IMR-90 (cell line): ENCODE measurements at regions not wholly inside any gene's neighbourhood (a gene's known extent, or its start where the extent isn't known, plus 50 kb on each side); places are given as distances from the start of the nearest gene placed in this dataset.

ENCODE experiments used
- ATAC-seq: fragments of 200-7000 bp; cut with Tn5 transposase; 2 replicates; pipeline ENCODE4 v1.9.1; 2020; ENCODE audit warnings: low read depth, mild to moderate bottlenecking, moderate library complexity
- BruUV-seq: library from RNA; stranded (reverse); fragments of 400-500 nt; replicated peaks from 2 replicates; lab custom pipeline; 2021; lab: Mats Ljungman, UMichigan
- CTCF ChIA-PET: fragments of 300-600 bp; formaldehyde crosslinking; extraction: SDS; loops from one replicate; lab custom pipeline; 2021; ENCODE audit warnings: antibody characterized with exemption; lab: Yijun Ruan, JAX
- POLR2A ChIA-PET: fragments of 300-600 bp; sonication (Branson Sonifier 250); formaldehyde crosslinking; loops from one replicate; lab custom pipeline; 2022; ENCODE audit warnings: antibody characterized with exemption; ENCODE audit not compliant: unreplicated experiment; lab: Charles Lee
- DNase-seq: peaks from one replicate; pipeline ENCODE4 v3.0.0; 2013
- H2AFZ ChIP-seq: replicated peaks from 2 replicates; pipeline ENCODE3; 2013; ENCODE audit warnings: low read length, mild to moderate bottlenecking; ENCODE audit not compliant: poor library complexity
- H2AK5ac ChIP-seq: 2 replicates; pipeline ENCODE4 v1.6.1; 2013; ENCODE audit warnings: low read depth, low read length, inconsistent platforms
- H2AK9ac ChIP-seq: replicated peaks from 2 replicates; pipeline ENCODE3; 2013; ENCODE audit warnings: mild to moderate bottlenecking, low read depth, low read length, moderate library complexity; ENCODE audit not compliant: poor library complexity
- H2BK120ac ChIP-seq: 2 replicates; pipeline ENCODE4 v1.6.1; 2013; ENCODE audit warnings: low read depth, low read length, inconsistent platforms
- H2BK15ac ChIP-seq: 3 replicates; pipeline ENCODE4 v1.6.1; 2013; ENCODE audit warnings: low read depth, low read length, inconsistent platforms
- H2BK20ac ChIP-seq: 2 replicates; pipeline ENCODE4 v1.6.1; 2013; ENCODE audit warnings: low read depth, mild to moderate bottlenecking, inconsistent platforms, low read length, moderate library complexity
- H2BK5ac ChIP-seq: 2 replicates; pipeline ENCODE4 v1.6.1; 2013; ENCODE audit warnings: mild to moderate bottlenecking, low read depth, low read length, inconsistent platforms; ENCODE audit not compliant: poor library complexity, severe bottlenecking
- H3K14ac ChIP-seq: replicated peaks from 2 replicates; pipeline ENCODE4 v1.6.1; 2013; ENCODE audit warnings: low read depth, low read length, inconsistent platforms
- H3K18ac ChIP-seq: 2 replicates; pipeline ENCODE4 v1.6.1; 2013; ENCODE audit warnings: low read depth, low read length, control low read depth
- H3K23ac ChIP-seq: 2 replicates; pipeline ENCODE4 v1.6.1; 2013; ENCODE audit warnings: low read depth, low read length, inconsistent platforms
- H3K27ac ChIP-seq: 2 replicates; pipeline ENCODE4 v1.5.1; 2013; ENCODE audit warnings: mild to moderate bottlenecking, control low read depth, low read length; ENCODE audit not compliant: insufficient read depth
- H3K27me3 ChIP-seq: 2 replicates; pipeline ENCODE4 v1.6.1; 2013; ENCODE audit warnings: low read length; ENCODE audit not compliant: control insufficient read depth, insufficient read depth
- H3K36me3 ChIP-seq: 2 replicates; pipeline ENCODE4 v1.6.1; 2013; ENCODE audit warnings: low read length, mixed read lengths; ENCODE audit not compliant: control insufficient read depth, insufficient read depth
- H3K4ac ChIP-seq: 2 replicates; pipeline ENCODE4 v1.6.1; 2013; ENCODE audit warnings: low read depth, low read length, inconsistent platforms
- H3K4me1 ChIP-seq: 2 replicates; pipeline ENCODE4 v1.6.1; 2013; ENCODE audit warnings: low read length, mixed read lengths; ENCODE audit not compliant: control insufficient read depth, insufficient read depth
- H3K4me2 ChIP-seq: 2 replicates; pipeline ENCODE4 v1.6.1; 2013; ENCODE audit warnings: low read depth, mild to moderate bottlenecking, control low read depth, low read length, moderate library complexity
- H3K4me3 ChIP-seq: 2 replicates; pipeline ENCODE4 v1.5.1; 2013; ENCODE audit warnings: low read depth, mild to moderate bottlenecking, control low read depth, low read length, moderate library complexity; ENCODE audit not compliant: insufficient read depth
- H3K56ac ChIP-seq: 2 replicates; pipeline ENCODE4 v1.6.1; 2013; ENCODE audit warnings: low read length, inconsistent platforms; ENCODE audit not compliant: insufficient read depth; ENCODE audit errors: extremely low read depth
- H3K79me1 ChIP-seq, 2 experiments: 2 replicates each; pipeline ENCODE4 v1.6.1; 2013; ENCODE audit warnings: low read length in 2 of 2, inconsistent platforms in 1 of 2, low read depth in 1 of 2
- H3K9ac ChIP-seq: 2 replicates; pipeline ENCODE4 v1.6.1; 2013; ENCODE audit warnings: low read depth, low read length, control low read depth
- H3K9me1 ChIP-seq: 2 replicates; pipeline ENCODE4 v1.6.1; 2013; ENCODE audit warnings: low read length, inconsistent platforms; ENCODE audit not compliant: insufficient read depth
- H3K9me3 ChIP-seq: 2 replicates; pipeline ENCODE4 v1.6.1; 2013; ENCODE audit warnings: low read length; ENCODE audit not compliant: control insufficient read depth, insufficient read depth
- H4K20me1 ChIP-seq: 2 replicates; pipeline ENCODE4 v1.6.1; 2013; ENCODE audit warnings: low read length, inconsistent platforms; ENCODE audit not compliant: insufficient read depth
- H4K5ac ChIP-seq: 2 replicates; pipeline ENCODE4 v1.6.1; 2013; ENCODE audit warnings: mild to moderate bottlenecking, low read depth, low read length, control low read depth
- H4K8ac ChIP-seq, 2 experiments: 2 replicates each; pipeline ENCODE4 v1.6.1; 2013; ENCODE audit warnings: low read depth in 2 of 2, low read length in 2 of 2, control low read depth in 1 of 2, inconsistent platforms in 1 of 2
- H4K91ac ChIP-seq: 2 replicates; pipeline ENCODE4 v1.6.1; 2013; ENCODE audit warnings: low read depth, low read length, inconsistent platforms; ENCODE audit not compliant: insufficient read depth
- BHLHE40 ChIP-seq: fragments of 150-350 bp; IDR thresholded peaks from 2 replicates; pipeline ENCODE4 v1.6.1; 2016; ENCODE audit warnings: mild to moderate bottlenecking, low read depth, low read length
- CEBPB ChIP-seq: IDR thresholded peaks from 2 replicates; pipeline ENCODE4 v1.6.1; 2012; ENCODE audit warnings: low read depth, low read length, improper control_type of control experiment
- CHD1 ChIP-seq: IDR thresholded peaks from 2 replicates; pipeline ENCODE4 v1.6.1; 2012; ENCODE audit warnings: low read depth, low read length, improper control_type of control experiment
- FOS ChIP-seq: fragments of 150-350 bp; IDR thresholded peaks from 2 replicates; pipeline ENCODE4 v1.6.1; 2016; ENCODE audit warnings: low read depth, low read length
- MAFK ChIP-seq: IDR thresholded peaks from 2 replicates; pipeline ENCODE4 v1.6.1; 2012; ENCODE audit warnings: low read depth, low read length, improper control_type of control experiment
- MAZ ChIP-seq: IDR thresholded peaks from 2 replicates; pipeline ENCODE4 v1.6.1; 2012; ENCODE audit warnings: low read depth, mild to moderate bottlenecking, low read length, improper control_type of control experiment, moderate library complexity, borderline replicate concordance
- MXI1 ChIP-seq: IDR thresholded peaks from 2 replicates; pipeline ENCODE4 v1.6.1; 2012; ENCODE audit warnings: low read depth, mild to moderate bottlenecking, low read length, moderate library complexity, borderline replicate concordance
- POLR2A ChIP-seq: IDR thresholded peaks from 2 replicates; pipeline ENCODE4 v1.6.1; 2012; ENCODE audit warnings: mild to moderate bottlenecking, low read depth, low read length
- RAD21 ChIP-seq: IDR thresholded peaks from 2 replicates; pipeline ENCODE4 v1.6.1; 2012; ENCODE audit warnings: low read length, improper control_type of control experiment
- RFX5 ChIP-seq: IDR thresholded peaks from 2 replicates; pipeline ENCODE4 v1.8.0; 2012; ENCODE audit warnings: low read depth, mild to moderate bottlenecking, low read length, moderate library complexity
- SMC3 ChIP-seq: fragments of 150-350 bp; IDR thresholded peaks from 2 replicates; pipeline ENCODE4 v1.6.1; 2016; ENCODE audit warnings: low read depth, mild to moderate bottlenecking, antibody characterized with exemption, low read length, moderate library complexity
- WGBS, 2 experiments: methylation state at CpG; one replicate each; pipeline versions ENCODE4 v1.1.5 to v1.1.7; 2013; ENCODE audit warnings: missing lambda C conversion rate in 2 of 2; ENCODE audit not compliant: insufficient read length in 1 of 2; ENCODE audit errors: extremely low coverage in 2 of 2; 5-methylcytosine and 5-hydroxymethylcytosine counted together
- dilution Hi-C: fragments of 300-500 bp; cut with HindIII; formaldehyde crosslinking; loops from one replicate; pipeline ENCODE4 v1.14.3; 2018; ENCODE audit warnings: low sequenced_read_pairs; ENCODE audit not compliant: unreplicated experiment
- in situ Hi-C: fragments of 300-500 bp; cut with MboI; formaldehyde crosslinking; loops from 3 replicates; pipeline ENCODE4 v1.14.3; 2019; ENCODE audit warnings: low sequenced_read_pairs, inconsistent platforms, mixed read lengths
- intact Hi-C: fragments of 100-400 bp; cut with micrococcal nuclease; formaldehyde crosslinking; loops from 2 replicates; pipeline ENCODE4 v1.10.0; 2022
- TF ChIP-seq, protein P1 (sequence below): conservative IDR thresholded peaks from 2 replicates; pipeline ENCODE4 v1.5.1; 2012; ENCODE audit warnings: mild to moderate bottlenecking, low read depth, low read length, improper control_type of control experiment

DNA sequence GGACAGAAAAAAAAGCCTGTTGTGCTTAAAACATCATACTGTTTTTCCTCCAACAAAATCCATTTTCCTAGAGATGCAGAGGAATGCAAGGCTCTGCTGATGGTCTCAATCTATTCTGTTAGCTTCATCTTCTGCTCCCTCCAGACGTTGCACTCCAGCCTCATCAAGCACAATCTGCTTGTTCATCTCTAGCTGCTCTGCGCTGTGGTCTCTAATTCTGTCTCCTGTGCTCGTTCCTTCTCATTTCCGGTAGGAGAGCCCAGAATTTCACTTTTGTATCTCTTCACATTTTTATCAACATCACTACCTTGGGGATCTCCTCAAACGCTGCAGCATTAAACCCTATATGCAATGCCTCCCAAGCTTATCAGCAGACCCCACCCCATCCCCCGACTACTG is 708.9 kb downstream of the RNF144A start:
- Histone ChIP-seq H2AK5ac (no peak overlapping the region), H3K4me1 (no peaks in the 10 kb centered on the region), H2AK9ac (no peak overlapping the region), H2BK20ac (no peak overlapping the region), H3K4me3 (no peak overlapping the region), H3K9me3 (no peaks in the 10 kb centered on the region; the same call in 1 of the 2 replicates), H2BK5ac (no peak overlapping the region), H4K20me1 (no peaks in the 10 kb centered on the region), H3K79me1 (no peaks in the 10 kb centered on the region), H4K5ac (no peak overlapping the region), H3K4ac (no peak overlapping the region), H2AFZ (no peak overlapping the region), H3K36me3 (no peaks in the 10 kb centered on the region), H3K18ac (no peak overlapping the region), H3K27me3 (no peaks in the 10 kb centered on the region), H2BK120ac (no peak overlapping the region), H3K4me2 (no peak overlapping the region), H2BK15ac (no peak overlapping the region), H3K27ac (no peak overlapping the region), H3K14ac (no peak overlapping the region), H4K91ac (no peak overlapping the region), H3K56ac (no peak overlapping the region), H3K9ac (no peak overlapping the region), H4K8ac (no peak overlapping the region), H3K23ac (no peak overlapping the region), H3K9me1 (no peaks in the 10 kb centered on the region)
- TF ChIP-seq, protein P1, sequence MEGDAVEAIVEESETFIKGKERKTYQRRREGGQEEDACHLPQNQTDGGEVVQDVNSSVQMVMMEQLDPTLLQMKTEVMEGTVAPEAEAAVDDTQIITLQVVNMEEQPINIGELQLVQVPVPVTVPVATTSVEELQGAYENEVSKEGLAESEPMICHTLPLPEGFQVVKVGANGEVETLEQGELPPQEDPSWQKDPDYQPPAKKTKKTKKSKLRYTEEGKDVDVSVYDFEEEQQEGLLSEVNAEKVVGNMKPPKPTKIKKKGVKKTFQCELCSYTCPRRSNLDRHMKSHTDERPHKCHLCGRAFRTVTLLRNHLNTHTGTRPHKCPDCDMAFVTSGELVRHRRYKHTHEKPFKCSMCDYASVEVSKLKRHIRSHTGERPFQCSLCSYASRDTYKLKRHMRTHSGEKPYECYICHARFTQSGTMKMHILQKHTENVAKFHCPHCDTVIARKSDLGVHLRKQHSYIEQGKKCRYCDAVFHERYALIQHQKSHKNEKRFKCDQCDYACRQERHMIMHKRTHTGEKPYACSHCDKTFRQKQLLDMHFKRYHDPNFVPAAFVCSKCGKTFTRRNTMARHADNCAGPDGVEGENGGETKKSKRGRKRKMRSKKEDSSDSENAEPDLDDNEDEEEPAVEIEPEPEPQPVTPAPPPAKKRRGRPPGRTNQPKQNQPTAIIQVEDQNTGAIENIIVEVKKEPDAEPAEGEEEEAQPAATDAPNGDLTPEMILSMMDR = no peak
- TF ChIP-seq BHLHE40 = no peak
- TF ChIP-seq MXI1 = no peak
- no peak for TF ChIP-seq POLR2A
- no peak for TF ChIP-seq MAZ
- no peak for TF ChIP-seq SMC3
- TF ChIP-seq RFX5 = no peak
- no peak for TF ChIP-seq CEBPB
- no peak for TF ChIP-seq MAFK
- no peak for TF ChIP-seq FOS
- no peak for TF ChIP-seq CHD1
- no peak for TF ChIP-seq RAD21
- no TSS peak for BruUV-seq
- ChIA-PET POLR2A (no interaction called here), CTCF (no interaction called here)
- intact Hi-C loops (no loop called here), in situ Hi-C loops (no loop called here), dilution Hi-C loops (no loop called here)
- no peak for DNase-seq
- no peak for ATAC-seq
- WGBS, 2 experiments = 59% methylated on average over 5 of the region's 6 CpGs; no CpG with 5 or more reads in 1 of the 2 experiments
